GM18511 (cell line): ENCODE measurements at regions not wholly inside any gene's neighbourhood (a gene's known extent, or its start where the extent isn't known, plus 50 kb on each side); places are given as distances from the start of the nearest gene placed in this dataset.

Source experiments
- ATAC-seq: cut with Tn5 transposase; IDR thresholded peaks from one replicate; pipeline ENCODE4 v1.9.1; 2021; ENCODE audit warnings: mild to moderate bottlenecking, moderate library complexity; ENCODE audit not compliant: unreplicated experiment

- no peak for ATAC-seq
These were observed 375.5 kb downstream of the PCDH20 start for GRCh38 chr13:61040181-61040580.

- no peak for ATAC-seq
These were observed 376.3 kb downstream of the PCDH20 start for GRCh38 chr13:61039302-61039701.

GRCh38 chr13:61036715-61037114, 378.9 kb downstream of the PCDH20 start:
- ATAC-seq = no peak

GRCh38 chr13:61030445-61030844, 385.2 kb downstream of the PCDH20 start:
- ATAC-seq = no peak

GRCh38 chr13:61029064-61029463, 386.6 kb downstream of the PCDH20 start:
- ATAC-seq = no peak

GRCh38 chr13:61024046-61024445, 391.6 kb downstream of the PCDH20 start:
- no peak for ATAC-seq

GRCh38 chr13:61021838-61022237, 393.8 kb downstream of the PCDH20 start:
- no peak for ATAC-seq

- no peak for ATAC-seq
These were observed 401.9 kb downstream of the PCDH20 start for GRCh38 chr13:61013796-61014195.

GRCh38 chr13:61010358-61010757, 405.3 kb downstream of the PCDH20 start:
- no peak for ATAC-seq

GRCh38 chr13:61002686-61003085, 413.0 kb downstream of the PCDH20 start:
- no peak for ATAC-seq

GRCh38 chr13:60990032-60990733, 425.5 kb downstream of the PCDH20 start:
- no peak for ATAC-seq

- no peak for ATAC-seq
These were observed 429.3 kb downstream of the PCDH20 start for GRCh38 chr13:60986301-60986700.

GRCh38 chr13:60981407-60981806, 434.2 kb downstream of the PCDH20 start:
- ATAC-seq = no peak

GRCh38 chr13:60976367-60976766, 439.3 kb downstream of the PCDH20 start:
- no peak for ATAC-seq

GRCh38 chr13:60974296-60974695, 441.4 kb downstream of the PCDH20 start:
- ATAC-seq = no peak

GRCh38 chr13:60973529-60973928, 442.1 kb downstream of the PCDH20 start:
- ATAC-seq = no peak

GRCh38 chr13:60970736-60971135, 444.9 kb downstream of the PCDH20 start:
- ATAC-seq = no peak

- ATAC-seq = no peak
These were observed 446.0 kb downstream of the PCDH20 start for GRCh38 chr13:60969656-60970055.

GRCh38 chr13:60959427-60959826, 456.2 kb downstream of the PCDH20 start:
- ATAC-seq = no peak

GRCh38 chr13:60957816-60958215, 457.8 kb downstream of the PCDH20 start:
- ATAC-seq = no peak

GRCh38 chr13:60945396-60945795, 470.3 kb downstream of the PCDH20 start:
- ATAC-seq = no peak

- ATAC-seq = no peak
These were observed 470.8 kb downstream of the PCDH20 start for GRCh38 chr13:60944863-60945262.

GRCh38 chr13:60944016-60944415, 471.6 kb downstream of the PCDH20 start:
- ATAC-seq = no peak
